NCI-H128 (cell line): ENCODE measurements at regions not wholly inside any gene's neighbourhood (a gene's known extent, or its start where the extent isn't known, plus 50 kb on each side); places are given as distances from the start of the nearest gene placed in this dataset.

ENCODE experiments used
- DNase-seq: peaks from one replicate; lab custom pipeline; 2025; ENCODE audit not compliant: unreplicated experiment; lab: John Stamatoyannopoulos, UW

DNA sequence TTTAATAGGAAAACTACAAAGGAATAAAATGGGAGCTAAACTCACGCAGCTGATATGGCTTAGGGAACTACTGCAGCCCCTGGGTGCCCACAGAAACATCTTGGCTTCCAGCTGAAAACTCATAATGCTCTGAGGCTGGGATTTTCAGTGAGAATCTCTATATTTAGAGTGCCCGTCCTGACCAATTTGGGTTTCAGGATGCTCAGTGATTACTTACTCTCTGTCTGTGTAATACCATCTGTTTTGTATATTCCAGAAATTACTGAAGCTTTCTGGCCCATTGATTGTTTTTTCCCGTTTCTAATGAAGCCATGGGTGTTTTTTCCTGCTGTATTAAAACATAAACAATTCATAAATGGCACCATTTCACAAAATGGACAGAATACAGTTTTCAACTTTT lies 50.6 kb upstream of the ZNF385D start:
- DNase-seq: no peak

DNA sequence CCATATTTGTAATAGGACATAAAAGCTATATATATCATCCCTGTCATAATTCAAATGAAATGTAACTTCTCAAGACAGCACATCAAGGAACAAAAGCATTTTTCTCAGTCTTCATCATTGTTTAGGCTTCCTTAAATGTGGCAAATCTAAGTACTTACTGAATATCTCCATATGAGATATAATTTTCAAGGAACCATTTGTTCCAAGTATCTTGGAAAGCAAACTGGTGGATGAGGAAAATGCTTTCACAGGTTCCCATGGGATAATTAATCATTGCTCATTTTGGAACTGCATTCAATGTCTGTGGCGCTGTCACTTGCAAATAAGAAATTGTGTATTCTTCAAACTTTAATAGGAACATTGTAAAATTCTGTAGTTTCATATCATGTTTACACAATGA lies 52.6 kb upstream of the ZNF385D start:
- no peak for DNase-seq

DNA sequence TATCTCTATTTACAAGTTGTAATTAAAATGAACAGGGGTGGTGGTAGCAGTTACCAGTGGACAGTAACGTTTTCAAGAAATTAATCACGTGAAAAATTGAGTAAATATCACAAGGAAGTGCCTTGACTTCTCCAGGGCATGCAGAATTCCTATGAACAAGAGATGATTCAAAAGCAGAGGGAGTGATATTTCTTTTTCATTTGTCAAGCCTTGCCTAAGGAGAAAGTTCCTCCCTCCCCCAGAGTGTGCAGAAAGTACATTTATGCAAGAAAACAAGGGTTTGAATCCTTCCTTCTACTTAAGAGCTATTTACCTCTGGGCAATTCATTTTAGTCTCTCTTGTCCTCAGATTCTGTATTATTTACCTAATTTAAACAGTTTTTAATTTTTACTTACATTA lies 53.3 kb upstream of the ZNF385D start:
- no peak for DNase-seq

DNA sequence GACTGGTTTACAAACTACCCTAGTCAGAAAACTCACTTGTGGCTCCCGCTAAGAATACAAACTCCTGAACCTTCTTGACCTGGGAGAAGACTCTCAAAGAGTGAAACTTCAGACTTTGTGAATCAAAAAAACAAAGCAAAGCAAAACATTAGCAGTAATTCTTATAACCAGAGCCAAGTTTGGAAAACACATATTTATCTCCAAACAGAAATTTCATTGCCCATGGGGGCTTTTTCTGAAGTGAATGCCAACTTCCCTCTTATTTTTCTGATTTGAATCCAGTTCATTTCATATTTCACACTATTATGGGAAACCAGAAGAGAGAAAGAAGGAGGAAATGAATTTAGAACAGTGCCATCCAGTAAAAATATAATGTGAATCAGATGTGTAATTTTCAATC lies 55.7 kb upstream of the ZNF385D start:
- no peak for DNase-seq

DNA sequence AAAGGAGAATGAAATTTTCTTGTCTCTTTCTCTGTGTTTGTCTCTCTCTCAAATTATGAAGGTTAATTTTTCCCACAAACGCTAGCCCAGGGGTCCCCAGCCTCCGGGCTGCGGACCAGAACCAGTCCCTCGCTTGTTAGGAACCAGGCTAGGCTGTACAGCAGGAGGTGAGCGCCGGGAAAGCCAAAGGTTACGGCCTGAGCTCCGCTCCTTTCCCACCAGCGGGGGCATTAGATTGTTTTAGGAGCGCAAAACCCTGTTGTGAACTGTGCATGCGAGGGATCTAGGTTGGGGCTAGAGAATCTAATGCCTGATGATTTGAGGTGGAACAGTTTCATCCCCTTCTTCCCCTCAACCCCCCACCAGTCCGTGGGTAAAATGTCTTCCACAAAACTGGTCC lies 74.7 kb upstream of the ZNF385D start:
- no peak for DNase-seq

DNA sequence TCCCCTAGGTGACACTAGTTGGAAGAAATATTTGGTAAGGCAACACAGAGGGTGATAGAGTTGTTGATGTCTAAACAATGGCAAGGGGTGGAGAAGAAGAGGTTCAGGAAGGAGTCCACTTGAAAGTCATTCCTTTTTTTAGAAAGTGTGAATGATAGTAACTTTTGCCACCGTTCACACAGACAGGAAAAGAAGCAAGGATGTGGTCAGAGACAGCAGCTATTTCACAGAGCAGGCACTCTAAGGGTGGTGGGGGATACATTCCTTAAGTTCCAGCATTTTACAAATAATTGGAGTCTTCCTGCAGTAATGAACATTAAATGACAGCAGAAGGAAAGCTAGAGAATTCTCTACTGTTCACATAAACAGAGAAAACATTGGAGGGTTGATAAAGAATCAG lies 75.4 kb upstream of the ZNF385D start:
- DNase-seq: no peak

DNA sequence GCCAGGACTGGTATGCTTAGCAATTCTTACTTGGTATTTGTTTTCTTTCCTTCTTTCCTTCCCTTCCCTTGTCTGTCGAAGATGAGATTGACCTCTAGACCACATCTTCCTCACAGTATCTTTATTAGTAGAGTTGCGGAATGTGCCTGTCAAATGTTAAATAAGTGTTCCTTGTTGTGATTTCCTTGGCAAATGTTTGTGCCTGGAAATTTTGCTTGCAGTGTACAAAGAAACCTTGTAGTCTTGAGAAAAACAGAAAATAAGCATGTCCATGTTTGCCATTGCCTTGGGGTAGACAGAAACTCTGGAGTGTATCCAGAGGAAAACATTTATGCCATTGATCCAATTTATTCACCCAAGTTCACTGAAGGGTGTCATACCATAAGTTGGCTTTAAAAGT lies 79.5 kb upstream of the ZNF385D start:
- DNase-seq: no peak

DNA sequence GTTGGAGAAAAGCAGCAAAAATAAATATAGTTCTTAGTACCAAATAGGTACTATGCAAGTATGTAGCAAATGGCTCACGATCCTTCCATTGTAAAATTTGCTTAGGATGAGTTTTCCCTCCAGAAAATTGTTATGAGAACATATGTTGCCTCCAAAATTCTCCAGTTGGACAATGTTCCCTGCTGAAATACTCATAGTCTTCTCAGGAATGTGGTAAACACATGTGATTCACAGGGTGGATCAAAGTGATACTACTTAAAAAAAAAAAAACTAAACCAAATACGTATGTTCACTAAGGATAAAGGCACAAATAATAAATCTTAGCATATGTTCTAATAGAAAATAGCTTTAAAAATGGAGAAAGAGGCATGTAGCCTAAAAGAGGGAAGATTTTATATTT lies 84.3 kb upstream of the ZNF385D start:
- DNase-seq: no peak

DNA sequence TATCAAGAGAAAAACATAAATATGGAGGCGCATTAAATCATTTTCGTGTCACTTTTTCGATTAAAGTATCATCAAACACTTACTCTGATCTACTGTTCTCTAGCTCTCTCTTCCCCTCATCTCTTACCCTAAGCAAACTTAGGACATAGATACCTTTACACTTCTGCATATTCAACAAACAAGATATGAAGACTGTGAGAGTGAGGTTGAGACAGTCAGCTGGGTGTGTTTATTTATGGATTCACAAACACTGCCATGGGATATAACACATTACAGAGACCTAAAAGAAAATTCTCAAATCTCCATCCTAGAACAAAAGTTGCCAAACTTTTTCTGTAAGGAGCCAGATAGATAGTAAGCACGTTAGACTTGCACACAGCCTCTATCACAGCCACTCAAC lies 85.2 kb upstream of the ZNF385D start:
- no peak for DNase-seq

DNA sequence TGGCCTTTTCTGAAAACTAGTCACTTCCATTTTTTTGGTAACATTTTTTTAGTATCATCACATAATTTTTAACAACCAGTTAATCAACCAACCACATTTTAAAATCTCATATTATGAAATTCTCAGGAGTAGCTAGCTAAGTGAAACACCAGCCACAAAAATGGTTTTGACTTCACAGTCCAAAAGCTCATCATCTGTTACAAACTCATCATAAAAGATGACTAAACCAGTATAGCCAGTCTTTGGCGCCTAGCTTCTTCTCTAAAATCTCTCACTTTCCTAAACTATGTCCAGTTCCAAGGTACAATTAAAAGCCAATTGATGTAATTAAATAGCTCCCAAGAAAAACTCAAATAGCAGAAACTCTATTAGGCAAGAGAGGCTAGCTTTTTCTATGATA lies 88.2 kb upstream of the ZNF385D start:
- no peak for DNase-seq

DNA sequence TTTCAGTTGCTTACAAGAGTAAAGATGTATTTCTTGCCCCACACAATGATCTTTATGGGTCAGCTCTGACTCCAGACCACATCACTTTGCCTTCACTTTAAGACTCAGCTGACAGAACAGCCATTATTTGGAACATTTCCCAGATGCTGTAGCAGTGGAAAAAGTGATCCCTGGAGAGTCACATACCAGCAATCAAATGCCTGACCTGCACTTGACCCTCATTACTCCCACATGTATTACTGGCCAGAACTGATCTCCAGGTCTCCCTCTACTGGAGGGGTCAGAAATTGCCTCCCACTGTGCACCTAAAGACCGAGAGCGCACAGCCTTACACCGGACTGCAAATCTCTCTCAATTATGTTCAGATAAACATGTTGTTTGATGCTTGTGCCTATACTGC lies 88.6 kb upstream of the ZNF385D start:
- DNase-seq: no peak

DNA sequence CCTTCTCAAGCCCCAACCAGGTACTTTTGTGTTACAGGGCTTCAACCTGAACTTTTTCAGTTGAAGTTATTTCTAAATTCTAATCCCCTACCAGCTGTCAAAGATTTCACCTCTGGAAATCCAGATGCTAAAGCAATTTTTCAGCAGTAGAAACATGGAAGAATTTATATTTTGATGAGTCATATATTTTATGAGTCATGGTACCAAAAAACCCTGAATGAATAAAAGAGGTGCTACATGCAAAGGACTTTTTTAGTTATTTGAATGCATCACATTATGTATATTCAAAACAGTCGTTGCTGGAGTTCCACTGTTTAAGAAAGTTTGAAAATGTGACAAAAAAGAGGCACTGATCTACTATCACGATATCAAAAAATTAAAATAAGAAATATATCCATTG lies 96.0 kb upstream of the ZNF385D start:
- DNase-seq: no peak

DNA sequence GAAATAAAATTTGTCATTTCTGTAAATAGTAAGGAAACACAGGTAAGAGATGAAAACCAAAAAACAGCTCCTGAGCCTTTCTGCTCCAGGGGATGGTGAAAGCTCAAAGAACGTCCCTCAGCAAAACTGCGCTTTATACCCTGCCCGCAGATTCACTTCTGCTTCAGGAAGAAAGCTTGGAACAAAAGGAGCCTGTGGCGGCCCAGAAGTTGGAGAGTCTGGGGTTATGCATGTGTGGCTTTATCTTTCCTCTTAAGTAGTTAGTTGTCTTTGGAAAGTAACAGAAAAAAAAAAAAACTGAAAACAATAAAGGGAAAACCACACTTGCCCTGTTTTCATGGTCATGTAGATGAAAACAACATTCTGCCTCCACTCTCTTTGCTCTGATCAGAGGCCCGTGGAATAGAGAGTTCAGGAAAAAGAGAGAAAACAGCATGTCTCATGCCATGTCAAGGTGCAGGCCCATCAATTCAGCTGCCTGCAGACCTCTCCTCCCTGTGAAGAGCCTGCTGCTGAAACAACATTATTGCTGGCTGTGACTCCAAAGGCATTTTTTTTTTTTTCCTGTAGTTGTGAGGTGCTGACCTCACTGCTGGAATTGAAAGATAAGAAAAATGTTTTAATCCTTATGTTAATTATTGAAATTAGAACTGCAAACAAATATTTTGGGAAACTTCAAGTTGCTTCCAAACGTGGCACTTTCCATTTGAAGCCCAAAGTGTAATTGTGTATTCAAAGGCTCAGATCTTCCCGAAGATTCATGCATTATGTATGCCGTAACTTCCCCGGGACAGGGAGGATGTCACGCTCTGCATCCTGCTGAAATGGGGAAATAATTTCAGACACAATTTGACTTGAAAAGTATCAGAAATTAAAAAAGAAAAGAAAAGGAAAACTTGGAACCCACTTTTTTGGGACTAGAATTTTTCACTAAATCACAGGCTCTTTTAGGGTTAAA lies 108.4 kb upstream of the ZNF385D start:
- no peak for DNase-seq

DNA sequence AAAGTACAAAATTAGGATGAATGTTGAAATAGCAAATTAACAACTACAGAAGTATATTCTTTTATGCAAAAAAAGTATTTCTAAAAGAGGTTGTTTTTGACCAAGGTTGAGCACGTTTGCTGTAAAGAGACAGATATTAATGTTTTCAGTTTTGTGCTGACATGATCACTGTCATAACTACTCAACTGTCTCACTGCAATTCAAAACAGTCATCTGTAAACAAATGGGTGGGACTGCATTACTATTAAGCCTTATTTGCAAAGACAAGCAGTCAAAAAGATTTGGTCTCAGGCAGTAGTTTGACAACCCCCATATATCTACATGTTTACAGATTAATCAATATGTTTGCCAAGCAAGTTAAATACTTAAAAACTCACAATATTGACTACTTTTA lies 109.1 kb upstream of the ZNF385D start:
- no peak for DNase-seq

DNA sequence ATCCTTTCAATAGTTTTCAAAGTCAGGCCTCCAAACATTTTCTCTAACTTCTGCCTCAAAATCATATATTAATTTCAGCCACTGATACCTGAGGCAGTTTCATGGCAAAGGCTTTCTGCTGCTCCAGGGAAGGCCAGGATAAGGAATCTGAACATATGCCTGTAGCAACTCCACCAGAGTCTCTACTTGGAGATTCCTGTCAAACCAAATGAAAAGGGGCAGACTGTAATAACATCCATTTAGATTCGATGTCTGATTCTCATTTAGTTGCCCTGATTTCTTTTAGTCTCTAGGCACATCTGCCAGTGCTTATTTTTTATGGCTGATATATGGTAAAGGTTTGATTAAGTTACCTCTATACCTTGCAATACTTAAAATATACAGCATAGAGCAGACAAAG lies 109.6 kb upstream of the ZNF385D start:
- DNase-seq: no peak

DNA sequence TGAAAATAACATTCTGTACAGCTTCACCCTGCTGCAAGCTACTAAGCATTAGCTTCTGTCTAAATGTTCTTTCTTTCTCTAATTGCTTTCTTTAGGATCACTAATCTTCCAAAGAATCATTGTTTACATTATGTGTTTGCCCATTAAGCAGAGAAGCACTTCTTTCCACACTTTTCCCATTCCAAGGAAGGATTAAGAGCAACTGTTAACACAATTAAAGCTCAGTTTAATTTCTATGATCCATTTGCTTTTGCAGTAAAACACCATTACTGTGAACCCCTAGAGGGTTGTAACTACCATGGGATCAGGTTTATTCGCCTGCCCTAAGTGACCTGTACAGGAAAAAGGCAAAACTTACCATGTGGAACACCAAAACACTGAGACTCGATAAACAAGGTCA lies 125.8 kb upstream of the ZNF385D start:
- no peak for DNase-seq

DNA sequence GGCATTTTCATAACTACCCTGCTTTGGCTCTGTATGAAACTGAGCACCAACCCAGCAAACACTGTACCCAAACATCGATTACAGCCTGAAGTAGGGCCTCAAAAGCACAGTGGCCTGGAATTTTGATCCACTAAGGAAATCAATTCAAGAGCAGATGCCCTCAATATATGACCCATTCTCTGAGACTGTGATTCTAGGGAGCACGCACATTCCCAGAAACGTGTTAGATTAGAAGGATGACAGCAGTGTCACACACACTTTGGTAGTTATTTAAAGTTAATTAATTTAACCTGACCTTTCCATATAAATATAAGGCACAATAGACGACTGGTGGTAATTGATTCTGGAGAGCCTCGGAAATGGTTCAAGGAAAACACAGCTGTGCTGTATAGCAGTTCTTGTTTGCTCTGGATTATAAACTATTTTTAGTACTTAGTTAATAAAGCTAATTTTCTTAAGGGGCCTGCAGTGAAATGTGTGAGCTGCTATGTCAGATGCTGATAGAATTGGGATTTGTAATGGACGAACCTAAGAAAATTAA lies 126.3 kb upstream of the ZNF385D start:
- no peak for DNase-seq

DNA sequence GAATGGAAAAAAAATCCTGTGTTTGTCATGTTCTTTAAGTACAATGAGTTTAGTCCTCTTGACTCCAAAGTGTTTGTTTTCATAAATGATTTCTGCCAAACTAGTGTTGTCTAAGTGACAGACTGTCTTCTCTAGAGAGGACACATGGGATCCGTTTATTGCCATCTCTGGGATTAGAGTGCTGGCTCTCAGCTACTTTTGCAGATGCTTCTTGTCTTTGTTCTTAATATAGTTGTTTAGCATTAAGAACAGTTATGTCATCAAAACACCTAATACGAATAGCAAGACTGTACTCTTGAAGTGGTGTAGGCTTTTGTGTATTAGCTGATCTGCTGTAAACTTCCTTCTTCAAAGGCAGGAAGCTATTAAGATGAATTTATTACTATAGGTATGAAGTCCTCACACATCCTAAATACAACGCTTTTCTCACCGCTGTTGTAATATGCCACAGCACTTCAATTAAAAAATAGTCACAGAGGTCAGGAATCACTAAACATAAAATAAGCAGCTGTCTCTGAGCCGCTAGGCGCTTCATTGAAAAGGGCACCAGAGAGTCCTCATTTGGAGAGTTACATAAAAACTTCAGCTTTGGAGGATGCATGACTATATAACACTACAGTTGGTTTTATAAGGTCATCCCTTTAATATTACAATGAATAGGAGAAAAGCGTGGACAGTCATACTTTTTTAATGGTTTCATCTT lies 128.3 kb upstream of the ZNF385D start:
- DNase-seq: no peak

DNA sequence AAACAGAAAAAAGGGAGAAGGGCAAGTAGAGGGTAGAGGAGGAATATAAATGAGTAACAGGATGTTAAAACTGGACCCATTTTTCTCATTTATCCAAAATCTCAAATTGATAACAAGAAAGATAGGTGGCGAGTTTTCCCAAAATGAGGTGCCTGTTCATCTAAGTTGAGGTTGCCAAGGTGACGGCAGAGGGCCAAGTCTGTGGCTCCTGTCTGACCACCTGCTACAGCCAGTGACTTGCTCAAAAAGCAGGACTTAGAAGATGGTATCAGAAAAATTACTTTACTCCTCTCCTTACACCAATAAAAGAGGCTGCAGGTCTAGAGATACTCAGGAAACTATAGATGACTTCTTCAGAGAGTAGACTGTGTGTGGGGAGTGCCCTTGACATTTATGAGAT lies 137.6 kb upstream of the ZNF385D start:
- no peak for DNase-seq

DNA sequence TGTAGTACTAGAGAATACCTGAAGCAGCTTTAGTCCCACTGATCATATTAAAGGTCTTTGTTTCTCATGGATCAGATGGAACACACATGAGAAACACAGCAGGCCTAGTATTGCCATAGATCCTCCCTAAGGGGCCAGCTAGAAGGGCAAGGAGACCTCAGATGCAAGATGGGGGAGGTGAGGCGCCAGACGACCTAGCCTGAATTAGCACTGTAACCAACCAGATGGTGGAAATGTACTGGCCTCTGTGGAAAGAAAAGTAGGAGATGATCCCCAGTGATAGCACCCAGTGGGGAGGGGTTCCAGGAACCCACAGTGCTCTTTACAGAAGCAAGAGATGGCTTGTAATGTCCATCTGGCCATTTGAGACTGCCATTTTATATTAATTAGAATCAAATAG lies 138.2 kb upstream of the ZNF385D start:
- DNase-seq: no peak

DNA sequence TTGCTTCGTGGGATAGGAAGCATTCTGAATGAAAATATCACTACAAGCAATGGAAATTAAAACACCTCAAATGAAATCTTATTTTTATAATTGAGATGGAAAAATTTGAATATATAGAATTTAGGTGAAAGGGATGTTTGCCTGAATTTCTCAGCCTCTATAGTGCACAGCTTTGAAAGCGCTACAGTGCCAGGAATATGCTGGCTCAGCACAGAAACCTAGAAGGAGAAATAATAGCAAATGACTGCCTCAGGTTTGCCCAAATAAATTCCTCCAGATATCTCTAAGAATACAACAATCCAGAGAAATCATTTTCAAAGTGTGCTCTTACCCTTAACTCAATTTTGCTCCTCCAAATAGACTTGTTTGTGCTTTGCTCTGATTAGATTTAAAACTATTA lies 141.1 kb upstream of the ZNF385D start:
- no peak for DNase-seq

DNA sequence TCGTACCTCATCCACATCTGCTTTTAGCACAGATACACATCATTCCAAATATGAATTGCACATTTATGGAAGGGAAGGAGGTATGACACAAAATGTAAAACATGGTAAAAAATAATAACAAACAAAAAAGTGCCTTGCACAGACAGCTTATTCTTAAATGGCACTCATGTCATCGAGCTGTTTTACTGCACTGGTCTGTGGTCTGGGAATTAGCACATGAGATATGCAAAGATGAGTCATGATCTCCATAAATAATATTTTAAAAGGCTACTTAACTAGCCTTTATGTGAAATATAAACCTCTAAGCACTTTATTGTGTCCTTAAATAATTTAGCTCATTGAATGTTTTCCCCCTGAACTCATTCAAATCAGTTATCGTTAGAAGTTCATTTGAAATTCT lies 142.2 kb upstream of the ZNF385D start:
- no peak for DNase-seq
